ENCODE measurements at regions not wholly inside any gene's neighbourhood (a gene's known extent, or its start where the extent isn't known, plus 50 kb on each side); places are given as distances from the start of the nearest gene placed in this dataset.

DNA sequence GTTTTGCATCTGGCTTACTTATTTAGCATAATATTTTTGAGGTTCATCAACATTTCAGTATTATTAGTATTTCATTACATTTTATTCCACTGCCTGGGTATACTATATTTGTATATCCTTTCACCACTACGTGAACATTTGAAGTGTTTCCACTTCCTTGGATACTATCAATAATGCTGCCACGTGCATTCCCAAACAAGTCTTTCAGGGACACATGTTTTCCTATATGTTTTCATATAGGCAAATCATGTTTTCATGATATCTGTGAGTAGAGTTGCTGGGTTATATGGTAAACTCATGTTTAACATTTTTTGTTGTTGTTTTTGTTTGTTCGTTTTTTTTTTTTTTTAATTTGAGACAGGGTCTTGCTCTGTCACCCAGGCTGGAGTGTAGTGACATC, 380.1 kb downstream of the OMA1 start (continued):
- TF ChIP-seq, protein P1, sequence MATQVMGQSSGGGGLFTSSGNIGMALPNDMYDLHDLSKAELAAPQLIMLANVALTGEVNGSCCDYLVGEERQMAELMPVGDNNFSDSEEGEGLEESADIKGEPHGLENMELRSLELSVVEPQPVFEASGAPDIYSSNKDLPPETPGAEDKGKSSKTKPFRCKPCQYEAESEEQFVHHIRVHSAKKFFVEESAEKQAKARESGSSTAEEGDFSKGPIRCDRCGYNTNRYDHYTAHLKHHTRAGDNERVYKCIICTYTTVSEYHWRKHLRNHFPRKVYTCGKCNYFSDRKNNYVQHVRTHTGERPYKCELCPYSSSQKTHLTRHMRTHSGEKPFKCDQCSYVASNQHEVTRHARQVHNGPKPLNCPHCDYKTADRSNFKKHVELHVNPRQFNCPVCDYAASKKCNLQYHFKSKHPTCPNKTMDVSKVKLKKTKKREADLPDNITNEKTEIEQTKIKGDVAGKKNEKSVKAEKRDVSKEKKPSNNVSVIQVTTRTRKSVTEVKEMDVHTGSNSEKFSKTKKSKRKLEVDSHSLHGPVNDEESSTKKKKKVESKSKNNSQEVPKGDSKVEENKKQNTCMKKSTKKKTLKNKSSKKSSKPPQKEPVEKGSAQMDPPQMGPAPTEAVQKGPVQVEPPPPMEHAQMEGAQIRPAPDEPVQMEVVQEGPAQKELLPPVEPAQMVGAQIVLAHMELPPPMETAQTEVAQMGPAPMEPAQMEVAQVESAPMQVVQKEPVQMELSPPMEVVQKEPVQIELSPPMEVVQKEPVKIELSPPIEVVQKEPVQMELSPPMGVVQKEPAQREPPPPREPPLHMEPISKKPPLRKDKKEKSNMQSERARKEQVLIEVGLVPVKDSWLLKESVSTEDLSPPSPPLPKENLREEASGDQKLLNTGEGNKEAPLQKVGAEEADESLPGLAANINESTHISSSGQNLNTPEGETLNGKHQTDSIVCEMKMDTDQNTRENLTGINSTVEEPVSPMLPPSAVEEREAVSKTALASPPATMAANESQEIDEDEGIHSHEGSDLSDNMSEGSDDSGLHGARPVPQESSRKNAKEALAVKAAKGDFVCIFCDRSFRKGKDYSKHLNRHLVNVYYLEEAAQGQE (IDR thresholded peaks at IDR 0.05; ENCODE audit: low read depth, low read length): no peak
- TF ChIP-seq RXRA (IDR thresholded peaks at IDR 0.05; ENCODE audit: borderline replicate concordance, low read depth) (no peak), GATA2 (CRISPR knock-in tag; IDR thresholded peaks at IDR 0.05) (no peak), TCF12 (IDR thresholded peaks at IDR 0.05) (no peak), MEF2A (IDR thresholded peaks at IDR 0.05; ENCODE audit: borderline replicate concordance, low read depth) (no peak), EP300 (IDR thresholded peaks at IDR 0.05; ENCODE audit: borderline replicate concordance in 1 of 2, low read depth in 1 of 2, low read length in 1 of 2) (no peak), TEAD4 (IDR thresholded peaks at IDR 0.05; ENCODE audit: borderline replicate concordance, insufficient read depth) (no peak)
- TF ChIP-seq, protein P2, sequence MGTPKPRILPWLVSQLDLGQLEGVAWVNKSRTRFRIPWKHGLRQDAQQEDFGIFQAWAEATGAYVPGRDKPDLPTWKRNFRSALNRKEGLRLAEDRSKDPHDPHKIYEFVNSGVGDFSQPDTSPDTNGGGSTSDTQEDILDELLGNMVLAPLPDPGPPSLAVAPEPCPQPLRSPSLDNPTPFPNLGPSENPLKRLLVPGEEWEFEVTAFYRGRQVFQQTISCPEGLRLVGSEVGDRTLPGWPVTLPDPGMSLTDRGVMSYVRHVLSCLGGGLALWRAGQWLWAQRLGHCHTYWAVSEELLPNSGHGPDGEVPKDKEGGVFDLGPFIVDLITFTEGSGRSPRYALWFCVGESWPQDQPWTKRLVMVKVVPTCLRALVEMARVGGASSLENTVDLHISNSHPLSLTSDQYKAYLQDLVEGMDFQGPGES (IDR thresholded peaks at IDR 0.05; ENCODE audit: low read depth, low read length): no peak
- TF ChIP-seq, protein P3, sequence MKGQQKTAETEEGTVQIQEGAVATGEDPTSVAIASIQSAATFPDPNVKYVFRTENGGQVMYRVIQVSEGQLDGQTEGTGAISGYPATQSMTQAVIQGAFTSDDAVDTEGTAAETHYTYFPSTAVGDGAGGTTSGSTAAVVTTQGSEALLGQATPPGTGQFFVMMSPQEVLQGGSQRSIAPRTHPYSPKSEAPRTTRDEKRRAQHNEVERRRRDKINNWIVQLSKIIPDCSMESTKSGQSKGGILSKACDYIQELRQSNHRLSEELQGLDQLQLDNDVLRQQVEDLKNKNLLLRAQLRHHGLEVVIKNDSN (IDR thresholded peaks at IDR 0.05; ENCODE audit: borderline replicate concordance, low read depth): no peak
- TF ChIP-seq, protein P4, sequence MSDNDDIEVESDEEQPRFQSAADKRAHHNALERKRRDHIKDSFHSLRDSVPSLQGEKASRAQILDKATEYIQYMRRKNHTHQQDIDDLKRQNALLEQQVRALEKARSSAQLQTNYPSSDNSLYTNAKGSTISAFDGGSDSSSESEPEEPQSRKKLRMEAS (IDR thresholded peaks at IDR 0.05; ENCODE audit: low read depth): no peak

DNA sequence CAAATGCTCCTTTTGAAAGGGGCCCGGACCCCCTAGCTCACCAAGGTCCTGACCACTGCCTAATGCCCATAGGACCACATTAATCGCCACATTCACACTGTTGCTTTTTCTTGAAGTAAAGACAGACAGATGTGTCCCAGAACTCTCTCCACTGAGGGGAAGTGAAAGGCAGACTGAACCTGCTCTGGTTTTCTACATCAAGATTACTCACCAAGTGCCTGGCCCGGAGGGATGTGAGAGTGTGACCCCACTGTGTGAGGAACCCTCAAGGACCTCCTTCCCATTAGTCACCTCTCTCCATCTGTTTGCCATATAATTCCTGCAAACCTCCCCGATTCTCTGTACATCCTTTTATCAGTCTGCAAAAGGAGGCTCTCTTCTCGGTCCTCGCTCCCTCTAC, 381.5 kb downstream of the OMA1 start:
- H3F3A ChIP-seq (replicated peaks; ENCODE audit: insufficient read depth): no peaks in the 10 kb centered on the region
- WGBS (ENCODE audit: low lambda C conversion rate): 65% methylated on average over 6 of the region's 6 CpGs
- POLR2A ChIA-PET: no interaction called here

More for the DNA sequence above, 381.5 kb downstream of the OMA1 start:
- H3K36me3 ChIP-seq (replicated peaks in 1 of 2; ENCODE audit: control insufficient read depth in 1 of 2, insufficient read depth in 2 of 2, low read length in 1 of 2): no peaks in the 10 kb centered on the region
- no peaks in the 10 kb centered on the region for H3K27me3 ChIP-seq (ENCODE audit: insufficient read depth)
- no peaks in the 10 kb centered on the region for H3K9me2 ChIP-seq
- no peak overlapping the region for H3K27ac ChIP-seq (ENCODE audit: low read depth in 2 of 2, low read length in 1 of 2)
- no peak overlapping the region for H3K4me2 ChIP-seq
- TF ChIP-seq MXI1 (IDR thresholded peaks at IDR 0.05; ENCODE audit: low read depth, low read length): no peak
- TF ChIP-seq CHD2 (IDR thresholded peaks at IDR 0.05; ENCODE audit: low read length, partially characterized antibody): no peak
- TF ChIP-seq POLR2AphosphoS5 (IDR thresholded peaks at IDR 0.05; ENCODE audit: low read depth, low read length): no peak
- TF ChIP-seq JUND (IDR thresholded peaks at IDR 0.05): no peak
- no peaks in the 10 kb centered on the region for H3K9me3 ChIP-seq
- no peak overlapping the region for H3K9ac ChIP-seq
- H3K4me1 ChIP-seq (ENCODE audit: control insufficient read depth in 1 of 2, insufficient read depth in 2 of 2, low read depth in 1 of 2, low read length in 1 of 2): no peaks in the 10 kb centered on the region
- no peak for DNase-seq
- CTCF ChIA-PET: no interaction called here
- H2AFZ ChIP-seq (ENCODE audit: low read depth): no peak overlapping the region
- no peaks in the 10 kb centered on the region for H4K20me1 ChIP-seq (ENCODE audit: insufficient read depth)
- H3K79me2 ChIP-seq (ENCODE audit: insufficient read depth): no peaks in the 10 kb centered on the region
- H3K4me3 ChIP-seq (ENCODE audit: low read depth in 2 of 2, low read length in 1 of 2): no peak overlapping the region

Data from SK-N-SH (cell line).